GM19043 (cell line): ENCODE measurements at regions not wholly inside any gene's neighbourhood (a gene's known extent, or its start where the extent isn't known, plus 50 kb on each side); places are given as distances from the start of the nearest gene placed in this dataset.

Source experiments
- ATAC-seq: cut with Tn5 transposase; IDR thresholded peaks from one replicate; pipeline ENCODE4 v1.9.1; 2021; ENCODE audit warnings: low read depth; ENCODE audit not compliant: unreplicated experiment

GRCh38 chr5:92908952-92909601 is 671.9 kb downstream of the NR2F1-AS1 start:
- no peak for ATAC-seq

GRCh38 chr5:92907938-92908606 is 672.9 kb downstream of the NR2F1-AS1 start:
- ATAC-seq, result peak; percentile 62

GRCh38 chr5:92906798-92907376 is 674.1 kb downstream of the NR2F1-AS1 start:
- no peak for ATAC-seq

- no peak for ATAC-seq
Observed at GRCh38 chr5:92904021-92904420, 677.0 kb downstream of the NR2F1-AS1 start.

GRCh38 chr5:92899611-92900010 is 681.4 kb downstream of the NR2F1-AS1 start:
- ATAC-seq, result no peak

- ATAC-seq, result no peak
Observed at GRCh38 chr5:92896722-92897121, 684.3 kb downstream of the NR2F1-AS1 start.

GRCh38 chr5:92890841-92891244 is 690.2 kb downstream of the NR2F1-AS1 start:
- ATAC-seq, result no peak

- no peak for ATAC-seq
Observed at GRCh38 chr5:92889140-92889539, 691.9 kb downstream of the NR2F1-AS1 start.

- ATAC-seq, result no peak
Observed at GRCh38 chr5:92887254-92887653, 693.8 kb downstream of the NR2F1-AS1 start.

- ATAC-seq, result no peak
Observed at GRCh38 chr5:92886751-92887150, 694.3 kb downstream of the NR2F1-AS1 start.

GRCh38 chr5:92885950-92886349 is 695.1 kb downstream of the NR2F1-AS1 start:
- ATAC-seq, result no peak

- no peak for ATAC-seq
Observed at GRCh38 chr5:92884469-92884868, 696.5 kb downstream of the NR2F1-AS1 start.

- no peak for ATAC-seq
Observed at GRCh38 chr5:92879806-92880543, 701.0 kb downstream of the NR2F1-AS1 start.

- no peak for ATAC-seq
Observed at GRCh38 chr5:92874790-92875189, 706.2 kb downstream of the NR2F1-AS1 start.

GRCh38 chr5:92868442-92868841 is 712.6 kb downstream of the NR2F1-AS1 start:
- no peak for ATAC-seq

- ATAC-seq, result no peak
Observed at GRCh38 chr5:92864591-92864990, 716.4 kb downstream of the NR2F1-AS1 start.

GRCh38 chr5:92863666-92864065 is 717.4 kb downstream of the NR2F1-AS1 start:
- ATAC-seq, result no peak

GRCh38 chr5:92861531-92862285 is 719.3 kb downstream of the NR2F1-AS1 start:
- no peak for ATAC-seq

- ATAC-seq, result no peak
Observed at GRCh38 chr5:92860061-92860460, 721.0 kb downstream of the NR2F1-AS1 start.

GRCh38 chr5:92852219-92852618 is 728.8 kb downstream of the NR2F1-AS1 start:
- ATAC-seq, result no peak

- ATAC-seq, result no peak
Observed at GRCh38 chr5:92850886-92851285, 730.1 kb downstream of the NR2F1-AS1 start.
